Limb (tissue), 2 donors: ENCODE measurements at regions not wholly inside any gene's neighbourhood (a gene's known extent, or its start where the extent isn't known, plus 50 kb on each side); places are given as distances from the start of the nearest gene placed in this dataset.
"Not testable (repeated sequence)": the region's sequence is repeated elsewhere in the genome, so short reads cannot be mapped to it uniquely, and the experiment has no call there.

Experiments
- DNase-seq, 2 donors: peaks; one replicate each; pipeline ENCODE4 v3.0.0-alpha.2; 2016; ENCODE audit errors: extremely low spot score in 2 of 2

DNA sequence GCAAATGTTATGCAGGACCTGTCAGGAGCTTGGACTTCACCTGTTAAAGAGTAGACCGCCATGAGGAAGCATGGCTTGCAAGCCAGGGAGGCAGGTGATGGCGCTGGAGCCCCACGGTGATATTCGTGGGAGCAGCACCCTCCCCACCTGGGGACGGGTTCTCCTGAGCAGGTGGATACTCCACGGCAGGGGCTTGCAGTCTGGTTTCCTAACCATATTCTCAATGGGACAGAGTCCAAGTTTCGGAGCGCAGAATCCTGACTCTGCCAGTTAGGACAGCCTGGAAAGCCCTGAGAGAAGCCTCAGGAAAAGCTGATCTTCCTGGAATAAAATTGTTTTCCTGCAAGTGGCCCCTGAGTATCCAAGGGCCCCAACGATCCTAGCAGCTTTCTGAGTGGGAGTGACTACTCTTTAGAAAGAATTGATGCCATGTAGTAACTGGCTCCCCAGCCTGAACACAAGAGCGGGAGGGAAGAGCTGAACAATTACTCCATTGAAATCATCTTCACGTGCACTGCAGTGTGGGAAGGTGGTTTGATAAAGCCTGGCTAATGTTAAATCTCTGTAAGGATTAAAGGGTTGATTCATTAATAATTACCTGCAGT is 146.3 kb upstream of the RAB4A start:
- DNase-seq = no peak

- no peak for DNase-seq
These were observed 143.6 kb upstream of the RAB4A start for GRCh38 chr1:229127301-229127700.

- no peak for DNase-seq
These were observed 142.8 kb upstream of the RAB4A start for GRCh38 chr1:229128066-229128608.

DNA sequence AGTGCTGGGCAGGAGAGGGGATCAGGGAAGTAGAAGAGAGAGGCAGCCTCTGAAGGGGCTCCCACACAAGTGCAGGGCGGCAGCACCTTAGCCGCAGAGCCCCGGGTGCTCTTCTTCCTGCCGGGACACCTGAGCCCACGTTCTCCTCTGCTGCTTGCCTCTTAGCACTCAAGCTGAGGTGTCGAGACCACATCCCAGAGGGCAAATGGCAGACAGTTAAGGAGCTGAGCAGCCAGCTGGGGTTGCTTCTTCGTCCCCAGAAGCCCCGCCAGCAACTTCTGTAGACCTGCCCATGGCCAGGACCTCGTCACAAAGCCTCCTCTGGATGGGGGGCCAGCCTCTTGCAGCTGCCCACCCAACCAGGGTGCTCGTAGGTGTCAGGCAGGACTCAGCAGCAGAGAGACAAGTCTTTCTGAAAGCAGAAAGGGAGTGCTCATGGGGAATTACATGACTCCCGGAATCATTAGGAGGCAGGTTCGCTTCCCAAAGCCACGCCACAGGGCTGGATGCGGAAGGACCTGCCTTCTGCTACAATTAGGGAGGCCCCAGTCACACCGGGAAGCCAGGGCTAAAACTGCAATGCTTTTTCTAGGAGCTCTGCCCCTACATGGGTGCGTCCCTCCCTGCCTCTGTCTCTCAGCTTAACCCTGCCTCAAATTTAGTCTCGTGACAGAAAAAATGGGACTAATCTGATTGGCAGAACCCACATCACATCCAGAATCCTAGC is 141.4 kb upstream of the RAB4A start:
- no peak for DNase-seq

- no peak for DNase-seq
These were observed 140.8 kb upstream of the RAB4A start for GRCh38 chr1:229130028-229130668.

DNA sequence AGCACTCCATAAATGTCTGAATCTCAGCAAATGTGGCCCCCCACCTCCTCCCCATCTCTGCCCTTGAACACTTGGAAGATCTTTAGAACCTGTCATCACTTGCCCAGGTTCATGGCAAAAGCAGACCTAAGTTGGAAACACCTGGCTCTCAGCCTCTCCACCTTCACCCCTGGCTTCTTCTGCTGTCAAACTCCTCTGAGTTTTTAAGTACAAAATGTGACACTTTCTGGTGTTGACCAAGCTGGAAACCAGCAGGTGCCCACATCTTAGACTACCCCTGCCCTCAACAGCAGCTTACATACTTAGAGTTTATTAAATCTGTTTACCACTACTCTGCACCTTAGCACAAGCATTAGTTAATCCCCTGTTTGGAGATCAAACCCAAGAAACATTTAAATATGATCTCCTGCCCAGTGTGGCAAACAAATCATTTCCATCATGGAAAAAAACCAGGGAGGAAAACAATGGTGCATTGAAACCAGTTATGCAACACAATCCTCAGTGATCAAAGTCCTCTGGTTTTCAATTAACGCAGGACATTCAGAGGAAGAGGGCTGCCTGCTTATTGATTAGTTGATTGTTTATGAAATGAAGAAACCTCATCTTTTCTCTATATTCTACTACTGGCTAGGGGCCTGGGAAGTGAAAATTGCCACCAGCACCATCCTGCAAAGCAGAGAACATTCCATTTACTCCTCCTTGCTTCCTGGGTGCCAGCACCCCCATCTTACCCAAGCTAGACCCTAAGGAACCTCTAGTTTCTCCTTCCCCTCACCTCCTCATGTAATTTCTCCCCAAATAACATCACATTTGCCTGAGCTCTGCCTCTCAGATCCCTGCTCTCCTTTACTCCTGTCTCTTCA is 139.4 kb upstream of the RAB4A start:
- no peak for DNase-seq

DNA sequence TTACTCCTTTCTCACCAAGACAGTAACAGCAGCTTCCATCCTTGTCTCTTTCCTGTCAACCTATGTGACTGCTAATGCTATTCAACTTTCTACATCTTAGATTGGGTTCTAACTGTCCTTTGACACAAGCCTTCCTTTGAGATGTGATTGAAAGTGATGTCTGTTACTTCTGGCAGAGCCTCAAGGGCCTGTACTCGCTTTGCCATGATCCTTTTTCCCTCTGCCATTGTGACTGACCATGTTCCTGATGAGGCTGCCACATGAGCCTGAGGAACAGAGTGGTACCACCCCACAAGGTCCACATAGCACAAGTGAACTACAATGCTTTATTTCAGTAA is 138.8 kb upstream of the RAB4A start:
- no peak for DNase-seq

GRCh38 chr1:229132706-229133105 is 138.2 kb upstream of the RAB4A start:
- no peak for DNase-seq

- DNase-seq = no peak
These were observed 137.8 kb upstream of the RAB4A start for GRCh38 chr1:229133151-229133550.

GRCh38 chr1:229133811-229134210 is 137.1 kb upstream of the RAB4A start:
- DNase-seq = no peak

DNA sequence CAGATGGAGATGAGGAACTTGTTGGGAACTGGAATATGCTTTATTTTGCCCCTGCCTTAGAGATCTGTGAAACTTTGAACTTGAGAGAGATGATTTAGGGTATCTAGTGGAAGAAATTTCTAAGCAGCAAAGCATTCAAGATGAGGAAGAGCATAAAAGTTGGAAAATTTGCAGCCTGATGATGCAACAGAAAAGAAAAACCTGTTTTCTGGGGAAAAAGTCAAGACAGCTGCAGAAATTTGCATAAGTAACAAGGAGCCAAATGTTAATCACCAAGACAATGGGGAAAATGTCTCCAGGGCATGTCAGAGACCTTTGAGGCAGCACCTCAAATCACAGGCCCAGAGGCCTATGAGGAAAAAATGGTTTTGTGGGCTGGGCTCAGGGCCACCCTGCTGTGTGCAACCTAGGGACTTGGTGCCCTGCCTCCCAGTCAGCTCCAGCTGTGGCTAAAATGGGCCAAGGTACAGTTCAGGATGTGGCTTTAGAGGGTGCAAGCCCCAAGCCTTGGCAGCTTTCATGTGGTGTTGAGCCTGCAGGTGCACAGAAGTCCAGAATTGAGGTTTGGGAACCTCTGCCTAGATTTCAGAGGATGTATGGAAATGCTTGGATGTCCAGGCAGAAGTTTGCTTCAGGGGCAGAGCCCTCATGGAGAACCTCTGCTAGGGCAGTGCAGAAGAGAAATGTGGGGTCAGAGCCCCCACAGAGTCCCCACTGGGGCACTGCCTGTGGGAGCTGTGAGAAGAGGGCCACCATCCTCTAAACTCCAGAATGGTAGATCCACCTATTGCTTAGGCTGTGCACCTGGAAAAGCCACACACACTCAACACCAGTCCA is 136.3 kb upstream of the RAB4A start:
- not testable (repeated sequence) for DNase-seq

GRCh38 chr1:229135773-229136172 is 135.1 kb upstream of the RAB4A start:
- DNase-seq = no peak

DNA sequence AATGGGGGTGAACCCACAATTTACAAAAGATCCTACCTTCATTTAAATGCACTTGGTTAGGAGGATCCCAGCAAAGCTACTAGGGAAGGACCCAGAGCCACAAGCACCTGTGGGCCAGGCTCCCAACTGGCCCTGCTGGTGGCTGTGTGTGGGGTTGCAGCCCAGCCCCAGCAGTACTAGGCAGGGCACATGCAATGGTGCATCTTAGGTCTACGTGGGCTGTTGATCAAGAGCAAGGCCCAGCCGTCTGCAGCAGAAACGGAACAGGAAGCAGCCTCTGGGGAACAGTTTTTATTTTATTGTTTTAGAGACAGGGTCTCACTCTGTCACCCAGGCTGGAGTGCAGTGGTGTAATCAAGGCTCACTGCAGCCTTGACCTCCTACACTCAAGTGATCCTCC is 134.1 kb upstream of the RAB4A start:
- DNase-seq = no peak

DNA sequence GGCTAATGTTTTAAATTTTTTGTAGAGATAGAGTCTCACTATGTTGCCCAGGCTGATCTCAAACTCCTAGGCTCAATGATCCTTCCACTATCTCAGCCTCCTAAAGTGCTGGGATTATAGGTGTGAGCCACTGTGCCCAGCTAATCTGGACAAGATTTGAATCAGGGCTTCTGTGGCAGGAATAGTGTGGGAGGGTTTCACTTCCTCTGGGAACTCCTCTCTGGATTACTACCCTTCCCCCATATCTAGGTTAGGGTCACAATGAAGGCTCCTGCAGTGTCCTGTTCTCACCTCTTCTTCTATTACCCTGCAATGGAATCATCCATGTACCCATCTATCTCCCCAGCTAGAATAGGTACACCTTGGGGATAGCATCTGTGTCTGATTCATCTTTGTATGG is 133.6 kb upstream of the RAB4A start:
- DNase-seq = no peak

GRCh38 chr1:229138058-229138457 is 132.9 kb upstream of the RAB4A start:
- no peak for DNase-seq

- no peak for DNase-seq
These were observed 131.4 kb upstream of the RAB4A start for GRCh38 chr1:229139331-229140118.

DNA sequence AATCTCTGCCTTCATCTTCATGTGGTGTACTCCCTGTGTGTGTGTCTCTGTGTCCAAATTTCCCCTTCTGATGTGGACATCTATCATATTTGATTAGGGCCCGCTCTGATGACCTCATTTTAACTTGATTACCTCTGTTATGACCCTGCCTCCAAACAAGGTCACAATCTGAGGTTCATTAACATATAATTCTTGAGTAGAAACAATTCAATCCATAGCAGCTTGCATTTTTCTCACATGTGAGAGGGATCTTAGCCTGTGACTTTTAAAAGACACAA is 130.9 kb upstream of the RAB4A start:
- no peak for DNase-seq

DNA sequence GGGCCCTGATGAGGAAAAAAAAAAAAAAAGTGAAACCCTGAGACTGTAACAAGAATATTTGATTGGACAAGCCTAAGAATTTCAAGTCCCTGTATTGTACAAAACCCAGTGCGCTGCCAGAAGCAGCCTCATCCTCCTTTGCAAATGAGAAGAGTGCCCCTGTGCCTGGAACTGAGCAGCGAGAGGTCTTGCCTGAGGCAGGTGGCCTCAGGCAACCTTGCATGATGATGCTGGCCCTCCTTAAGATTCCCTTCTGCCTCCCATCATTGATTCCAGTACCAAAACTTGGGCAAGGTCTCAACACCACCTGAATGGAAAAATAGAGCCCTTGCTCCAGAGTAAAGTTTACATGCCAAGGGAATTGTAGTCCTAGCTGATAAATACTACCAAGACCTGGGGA is 129.6 kb upstream of the RAB4A start:
- no peak for DNase-seq

GRCh38 chr1:229141689-229142377 is 129.1 kb upstream of the RAB4A start:
- no peak for DNase-seq

- no peak for DNase-seq
These were observed 128.4 kb upstream of the RAB4A start for GRCh38 chr1:229142471-229142870.
